Kidney (tissue), 13 donors: ENCODE measurements at regions not wholly inside any gene's neighbourhood (a gene's known extent, or its start where the extent isn't known, plus 50 kb on each side); places are given as distances from the start of the nearest gene placed in this dataset.

Source experiments
- DNase-seq, 5 donors: peaks; one replicate each; pipeline ENCODE4 v3.0.0-alpha.2; 2013 to 2020
- FAIRE-seq: peaks from 2 replicates; lab custom pipeline; 2012; peaks lifted over from hg19 to GRCh38; lab: Jason Lieb, UNC
- H3K27ac ChIP-seq, 2 donors: one replicate each; pipeline ENCODE4 v1.7.0; 2013; ENCODE audit warnings: low read depth in 2 of 2, low read length in 2 of 2, inconsistent platforms in 1 of 2
- H3K27me3 ChIP-seq: one replicate; pipeline ENCODE4 v1.7.1; 2013; ENCODE audit warnings: low read length, inconsistent platforms; ENCODE audit not compliant: control insufficient read depth, insufficient read depth
- H3K36me3 ChIP-seq, 3 donors: one replicate each; pipeline versions ENCODE4 v1.7.0 to v1.7.1; 2013; ENCODE audit warnings: low read length in 3 of 3, control low read depth in 1 of 3, inconsistent platforms in 1 of 3; ENCODE audit not compliant: insufficient read depth in 3 of 3, control insufficient read depth in 2 of 3
- H3K4me1 ChIP-seq, 3 donors: one replicate each; pipeline versions ENCODE4 v1.7.0 to v1.7.1; 2013; ENCODE audit warnings: low read length in 3 of 3, inconsistent platforms in 1 of 3, low read depth in 1 of 3; ENCODE audit not compliant: control insufficient read depth in 2 of 3, insufficient read depth in 2 of 3
- H3K4me3 ChIP-seq, 3 donors: one replicate each; pipeline versions ENCODE4 v1.7.0 to v1.8.1; 2013; ENCODE audit warnings: low read length in 3 of 3, control low read depth in 1 of 3, inconsistent platforms in 1 of 3
- H3K9ac ChIP-seq, 3 donors: one replicate each; pipeline versions ENCODE4 v1.7.0 to v1.7.1; 2013; ENCODE audit warnings: low read length in 3 of 3, control low read depth in 1 of 3, inconsistent platforms in 1 of 3
- H3K9me3 ChIP-seq, 3 donors: one replicate each; pipeline versions ENCODE4 v1.7.0 to v1.7.1; 2013; ENCODE audit warnings: low read length in 3 of 3, control low read depth in 1 of 3, inconsistent platforms in 1 of 3; ENCODE audit not compliant: control insufficient read depth in 2 of 3, insufficient read depth in 1 of 3
- intact Hi-C: fragments of 100-400 bp; cut with DNase I; formaldehyde crosslinking; loops from one replicate; pipeline ENCODE4 v1.11.1; 2022
- TF ChIP-seq, protein P1 (sequence below): IDR thresholded peaks from 3 replicates; pipeline ENCODE4 v1.5.1; 2012; ENCODE audit warnings: mild to moderate bottlenecking, moderate library complexity, borderline replicate concordance; ENCODE audit not compliant: insufficient read depth; ENCODE audit errors: extremely low read depth
- donor health status: control.
- donor health status: control.
- donor health status: control.
- donor health status: control.
- donor health status: control.
- donor health status: DM: yes; HTN: yes; CAD: no.
- donor health status: Normal renal cell carcinoma (clear cell type).

DNA sequence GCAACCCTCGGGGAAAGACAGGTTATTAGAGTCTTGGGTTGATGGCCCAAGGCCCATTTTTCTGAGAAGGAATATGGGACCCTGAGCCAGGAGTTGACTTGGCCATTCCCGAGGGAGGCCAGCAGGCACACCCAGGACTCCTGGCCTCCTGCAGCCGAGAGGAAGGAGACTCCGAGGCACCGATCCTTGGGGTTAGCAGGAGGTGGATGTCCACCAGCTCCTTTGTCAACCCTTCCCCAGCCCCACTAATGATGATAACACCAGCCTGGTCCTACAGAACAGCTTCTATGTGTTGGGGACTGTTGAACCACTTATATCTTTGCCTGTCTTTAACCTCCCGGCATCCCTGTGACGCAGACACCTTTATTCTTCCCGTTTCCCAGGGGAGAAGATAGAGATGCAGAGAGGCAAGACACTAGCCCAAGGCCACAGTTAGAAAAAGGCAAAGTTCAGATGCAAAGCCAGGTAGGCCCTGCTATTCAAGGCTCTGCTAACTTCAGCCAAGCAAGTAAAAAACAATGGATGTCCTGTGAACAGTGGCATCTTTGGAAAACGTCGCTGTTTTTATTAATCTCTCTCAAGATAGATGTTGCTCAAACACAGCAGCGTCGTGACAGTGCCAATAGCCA lies 767.3 kb upstream of the TBX3 start:
- H3K9ac ChIP-seq: no peak overlapping the region
- H3K27ac ChIP-seq: no peak overlapping the region
- DNase-seq (no peak), FAIRE-seq (no peak)
- TF ChIP-seq, protein P1, sequence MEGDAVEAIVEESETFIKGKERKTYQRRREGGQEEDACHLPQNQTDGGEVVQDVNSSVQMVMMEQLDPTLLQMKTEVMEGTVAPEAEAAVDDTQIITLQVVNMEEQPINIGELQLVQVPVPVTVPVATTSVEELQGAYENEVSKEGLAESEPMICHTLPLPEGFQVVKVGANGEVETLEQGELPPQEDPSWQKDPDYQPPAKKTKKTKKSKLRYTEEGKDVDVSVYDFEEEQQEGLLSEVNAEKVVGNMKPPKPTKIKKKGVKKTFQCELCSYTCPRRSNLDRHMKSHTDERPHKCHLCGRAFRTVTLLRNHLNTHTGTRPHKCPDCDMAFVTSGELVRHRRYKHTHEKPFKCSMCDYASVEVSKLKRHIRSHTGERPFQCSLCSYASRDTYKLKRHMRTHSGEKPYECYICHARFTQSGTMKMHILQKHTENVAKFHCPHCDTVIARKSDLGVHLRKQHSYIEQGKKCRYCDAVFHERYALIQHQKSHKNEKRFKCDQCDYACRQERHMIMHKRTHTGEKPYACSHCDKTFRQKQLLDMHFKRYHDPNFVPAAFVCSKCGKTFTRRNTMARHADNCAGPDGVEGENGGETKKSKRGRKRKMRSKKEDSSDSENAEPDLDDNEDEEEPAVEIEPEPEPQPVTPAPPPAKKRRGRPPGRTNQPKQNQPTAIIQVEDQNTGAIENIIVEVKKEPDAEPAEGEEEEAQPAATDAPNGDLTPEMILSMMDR: no peak
- no peaks in the 10 kb centered on the region for H3K36me3 ChIP-seq
- peaks cover 0 to 4% (median 0%) of the 10 kb centered on the region in 3 donors for H3K4me1 ChIP-seq
- no peaks in the 10 kb centered on the region for H3K27me3 ChIP-seq
- H3K4me3 ChIP-seq: peak overlapping the region in 2 of 3 donors; percentile 12 to 39
- intact Hi-C loops: no loop called here
- no peaks in the 10 kb centered on the region for H3K9me3 ChIP-seq

DNA sequence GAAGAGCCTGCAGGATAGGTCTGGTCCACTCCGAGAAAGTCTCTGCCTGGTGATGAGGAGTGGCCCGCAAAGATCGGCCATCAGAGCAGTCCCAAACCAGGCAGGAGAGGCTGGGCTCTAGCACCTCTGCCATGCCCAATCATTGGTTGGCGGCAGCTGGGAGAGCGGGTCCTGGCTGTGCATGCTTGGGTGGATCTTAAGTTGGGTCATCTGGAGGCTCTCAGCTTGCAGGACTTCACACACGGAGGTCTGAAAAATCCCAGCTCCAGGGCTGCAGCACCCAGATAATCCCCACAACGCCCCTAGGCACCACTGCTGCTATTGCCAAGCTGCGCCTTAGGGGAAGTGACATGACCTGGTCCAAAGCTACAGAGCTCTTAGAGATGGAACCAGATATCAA lies 766.7 kb upstream of the TBX3 start:
- Histone ChIP-seq H3K4me3 (no peak overlapping the region), H3K9ac (no peak overlapping the region), H3K27ac (no peak overlapping the region), H3K9me3 (no peaks in the 10 kb centered on the region), H3K36me3 (no peaks in the 10 kb centered on the region), H3K4me1 (peaks cover 0 to 4% (median 0%) of the 10 kb centered on the region in 3 donors), H3K27me3 (no peaks in the 10 kb centered on the region)
- FAIRE-seq: no peak
- no peak for DNase-seq
- TF ChIP-seq, protein P1: no peak
- intact Hi-C loops: no loop called here

- H3K4me1 ChIP-seq: peaks cover 0 to 4% (median 0%) of the 10 kb centered on the region in 3 donors
- DNase-seq: no peak
- H3K9me3 ChIP-seq: no peaks in the 10 kb centered on the region
- no peak for FAIRE-seq
- no peaks in the 10 kb centered on the region for H3K27me3 ChIP-seq
- TF ChIP-seq, protein P1: no peak
- no peak overlapping the region for H3K9ac ChIP-seq
- intact Hi-C loops: no loop called here
- H3K27ac ChIP-seq: no peak overlapping the region
- H3K36me3 ChIP-seq: no peaks in the 10 kb centered on the region
- H3K4me3 ChIP-seq: no peak overlapping the region
Observed at GRCh38 chr12:115450017-115450416, 766.0 kb upstream of the TBX3 start.

DNA sequence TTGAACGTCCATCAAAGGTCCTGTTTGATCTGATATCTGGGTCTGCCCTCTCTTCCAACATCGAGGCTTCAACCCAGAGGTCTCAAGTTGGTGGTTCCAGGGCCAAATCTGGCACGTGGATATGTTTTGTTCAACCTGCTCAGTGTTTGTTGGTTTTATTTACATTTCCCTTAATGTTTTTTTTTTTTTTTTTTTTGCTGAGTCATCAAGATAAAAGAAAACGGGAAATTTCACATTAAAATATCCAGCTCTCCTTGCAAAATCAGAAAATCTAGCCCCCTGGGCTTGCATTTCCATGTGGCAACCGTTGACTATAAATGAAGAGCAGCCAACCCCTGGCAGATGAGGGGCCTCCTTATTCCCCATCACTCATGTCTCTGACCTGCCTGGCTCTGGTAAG lies 765.6 kb upstream of the TBX3 start:
- H3K9ac ChIP-seq: no peak overlapping the region
- no peaks in the 10 kb centered on the region for H3K9me3 ChIP-seq
- no peaks in the 10 kb centered on the region for H3K27me3 ChIP-seq
- no peak for FAIRE-seq
- H3K4me3 ChIP-seq: no peak overlapping the region
- no peak overlapping the region for H3K27ac ChIP-seq
- no peaks in the 10 kb centered on the region for H3K36me3 ChIP-seq
- H3K4me1 ChIP-seq: peaks cover 0 to 4% (median 0%) of the 10 kb centered on the region in 3 donors
- DNase-seq: no peak
- intact Hi-C loops: no loop called here
- TF ChIP-seq, protein P1: no peak
